Stimulated activated CD4-positive, alpha-beta T cell treated with anti-CD3 and anti-CD28 coated beads, Interleukin-1b, Interleukin-23, amount 100 ng/mL, for 24 hours (primary cell): ENCODE measurements at regions not wholly inside any gene's neighbourhood (a gene's known extent, or its start where the extent isn't known, plus 50 kb on each side); places are given as distances from the start of the nearest gene placed in this dataset.

Experiments used
- DNase-seq, 4 experiments: peaks; one replicate each; pipeline ENCODE4 v3.0.0-alpha.2; 2020; ENCODE audit warnings: low read depth in 4 of 4, low spot score in 1 of 4

GRCh38 chr2:19810148-19810547, 91.6 kb downstream of the TTC32 start:
- DNase-seq = no peak

GRCh38 chr2:19809206-19809605, 92.6 kb downstream of the TTC32 start:
- no peak for DNase-seq

GRCh38 chr2:19807866-19808265, 93.9 kb downstream of the TTC32 start:
- no peak for DNase-seq

- no peak for DNase-seq
These were observed 94.4 kb downstream of the TTC32 start for GRCh38 chr2:19807346-19807745.

- DNase-seq = no peak
These were observed 95.2 kb downstream of the TTC32 start for GRCh38 chr2:19806591-19806990.

- no peak for DNase-seq
These were observed 95.7 kb downstream of the TTC32 start for GRCh38 chr2:19806131-19806530.

- no peak for DNase-seq
These were observed 96.5 kb downstream of the TTC32 start for GRCh38 chr2:19805266-19805665.

- no peak for DNase-seq
These were observed 97.0 kb downstream of the TTC32 start for GRCh38 chr2:19804639-19805260.

- DNase-seq = no peak
These were observed 99.5 kb downstream of the TTC32 start for GRCh38 chr2:19802086-19802841.

- DNase-seq = no peak
These were observed 100.3 kb downstream of the TTC32 start for GRCh38 chr2:19801367-19802080.

GRCh38 chr2:19800796-19801195, 101.0 kb downstream of the TTC32 start:
- DNase-seq = no peak

GRCh38 chr2:19799881-19800780, 101.7 kb downstream of the TTC32 start:
- no peak for DNase-seq

GRCh38 chr2:19797871-19798270, 103.9 kb downstream of the TTC32 start:
- DNase-seq = no peak

GRCh38 chr2:19797243-19797810, 104.5 kb downstream of the TTC32 start:
- DNase-seq = no peak

- no peak for DNase-seq
These were observed 105.6 kb downstream of the TTC32 start for GRCh38 chr2:19796035-19796695.

GRCh38 chr2:19793132-19793750, 108.5 kb downstream of the TTC32 start:
- DNase-seq = no peak

GRCh38 chr2:19790291-19790690, 111.5 kb downstream of the TTC32 start:
- DNase-seq = no peak

GRCh38 chr2:19787134-19787533, 114.6 kb downstream of the TTC32 start:
- no peak for DNase-seq

GRCh38 chr2:19786408-19787058, 115.2 kb downstream of the TTC32 start:
- DNase-seq = no peak
